ENCODE measurements at regions not wholly inside any gene's neighbourhood (a gene's known extent, or its start where the extent isn't known, plus 50 kb on each side); places are given as distances from the start of the nearest gene placed in this dataset.
"Not testable (repeated sequence)": the region's sequence is repeated elsewhere in the genome, so short reads cannot be mapped to it uniquely, and the experiment has no call there.

DNA sequence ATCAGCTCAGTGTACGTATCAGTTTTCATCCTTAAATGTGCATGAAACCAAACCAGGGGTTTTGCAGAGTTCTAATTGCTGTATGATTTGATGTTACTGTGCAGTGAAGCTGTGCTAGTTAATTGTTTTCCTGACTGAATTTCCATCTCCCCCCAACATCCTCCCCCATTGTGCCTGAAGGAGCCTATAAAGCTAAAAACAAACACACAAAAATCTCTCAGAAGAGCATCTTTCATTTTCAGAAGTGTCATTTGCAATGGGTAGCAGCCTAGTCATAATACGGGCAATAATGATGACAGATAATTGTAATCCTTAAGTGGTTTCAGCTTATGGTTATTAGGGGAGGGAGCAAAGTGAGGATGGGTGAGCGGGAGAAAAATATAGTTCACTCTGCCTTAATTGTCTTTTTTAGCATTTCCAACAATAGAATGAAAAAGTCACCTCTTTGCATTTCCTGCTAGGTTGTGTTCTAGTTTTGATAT is 207.9 kb upstream of the TBL1XR1 start:
- TF ChIP-seq, protein P1, sequence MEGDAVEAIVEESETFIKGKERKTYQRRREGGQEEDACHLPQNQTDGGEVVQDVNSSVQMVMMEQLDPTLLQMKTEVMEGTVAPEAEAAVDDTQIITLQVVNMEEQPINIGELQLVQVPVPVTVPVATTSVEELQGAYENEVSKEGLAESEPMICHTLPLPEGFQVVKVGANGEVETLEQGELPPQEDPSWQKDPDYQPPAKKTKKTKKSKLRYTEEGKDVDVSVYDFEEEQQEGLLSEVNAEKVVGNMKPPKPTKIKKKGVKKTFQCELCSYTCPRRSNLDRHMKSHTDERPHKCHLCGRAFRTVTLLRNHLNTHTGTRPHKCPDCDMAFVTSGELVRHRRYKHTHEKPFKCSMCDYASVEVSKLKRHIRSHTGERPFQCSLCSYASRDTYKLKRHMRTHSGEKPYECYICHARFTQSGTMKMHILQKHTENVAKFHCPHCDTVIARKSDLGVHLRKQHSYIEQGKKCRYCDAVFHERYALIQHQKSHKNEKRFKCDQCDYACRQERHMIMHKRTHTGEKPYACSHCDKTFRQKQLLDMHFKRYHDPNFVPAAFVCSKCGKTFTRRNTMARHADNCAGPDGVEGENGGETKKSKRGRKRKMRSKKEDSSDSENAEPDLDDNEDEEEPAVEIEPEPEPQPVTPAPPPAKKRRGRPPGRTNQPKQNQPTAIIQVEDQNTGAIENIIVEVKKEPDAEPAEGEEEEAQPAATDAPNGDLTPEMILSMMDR (conservative IDR thresholded peaks at IDR 0.05; ENCODE audit: low read depth, low read length) = no peak
- H3K4me3 ChIP-seq (ENCODE audit: low read depth, low read length) = no peak overlapping the region
- DNase-seq (ENCODE audit: low read depth) = no peak

DNA sequence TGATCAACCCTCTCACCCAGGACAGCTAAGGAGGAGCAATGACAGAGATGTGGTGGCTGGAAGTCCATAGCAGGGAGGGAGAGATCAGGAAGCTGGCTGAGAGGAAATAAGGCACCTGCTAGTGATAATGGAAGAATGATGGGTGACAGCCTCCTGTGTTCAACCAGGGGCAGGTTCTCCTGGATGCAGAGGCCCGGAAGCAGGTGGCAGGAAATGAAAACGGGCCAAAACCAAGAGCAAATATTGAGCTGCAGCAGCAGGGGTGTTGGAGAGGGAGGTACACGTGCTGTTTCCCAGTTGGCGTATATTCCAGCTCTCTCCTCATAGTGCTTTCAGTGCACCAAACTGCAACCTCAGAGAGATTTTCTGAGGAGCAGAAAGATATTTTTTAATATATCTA is 213.4 kb upstream of the TBL1XR1 start:
- DNase-seq (ENCODE audit: low read depth) = no peak
- no peak overlapping the region for H3K4me3 ChIP-seq (ENCODE audit: low read depth, low read length)
- TF ChIP-seq, protein P1 (conservative IDR thresholded peaks at IDR 0.05; ENCODE audit: low read depth, low read length) = no peak

DNA sequence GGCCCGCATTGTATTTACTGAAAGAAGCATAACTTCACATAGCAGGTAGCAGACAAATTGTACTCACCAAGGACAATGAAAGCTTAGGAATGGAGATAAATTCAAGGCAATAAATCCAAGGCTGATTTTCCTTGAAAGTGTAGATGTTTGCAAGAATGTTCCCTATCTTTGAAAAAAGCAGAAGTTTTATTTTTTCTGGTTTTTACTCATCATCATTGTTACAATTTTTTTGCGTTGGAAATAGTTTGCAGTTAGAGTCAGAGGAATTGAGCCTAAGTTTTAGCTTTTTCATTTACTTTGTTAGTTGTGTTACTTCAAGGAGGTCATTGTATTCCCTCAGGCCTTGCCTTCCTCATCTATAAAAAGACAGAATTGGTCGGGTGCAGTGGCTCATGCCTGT is 213.9 kb upstream of the TBL1XR1 start:
- H3K4me3 ChIP-seq (ENCODE audit: low read depth, low read length) = no peak overlapping the region
- no peak for DNase-seq (ENCODE audit: low read depth)
- TF ChIP-seq, protein P1 (conservative IDR thresholded peaks at IDR 0.05; ENCODE audit: low read depth, low read length) = no peak

DNA sequence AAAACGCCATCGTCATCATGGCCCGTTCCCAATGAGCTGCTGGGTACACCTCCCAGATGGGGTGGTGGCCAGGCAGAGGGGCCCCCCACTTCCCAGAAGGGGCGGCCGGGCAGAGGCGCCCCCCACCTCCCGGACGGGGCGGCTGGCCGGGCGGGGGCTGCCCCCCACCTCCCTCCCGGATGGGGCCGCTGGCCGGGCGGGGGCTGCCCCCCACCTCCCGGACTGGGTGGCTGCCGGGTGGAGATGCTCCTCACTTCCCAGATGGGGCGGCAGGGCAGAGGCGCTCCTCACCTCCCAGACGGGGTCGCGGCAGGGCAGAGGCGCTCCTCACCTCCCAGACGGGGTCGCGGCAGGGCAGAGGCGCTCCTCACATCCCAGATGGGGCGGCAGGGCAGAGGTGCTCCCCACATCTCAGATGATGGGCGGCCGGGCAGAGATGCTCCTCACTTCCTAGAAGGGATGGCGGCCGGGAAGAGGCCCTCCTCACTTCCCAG is 215.4 kb upstream of the TBL1XR1 start:
- DNase-seq (ENCODE audit: low read depth); H3K4me3 ChIP-seq (ENCODE audit: low read depth, low read length): not testable (repeated sequence)

DNA sequence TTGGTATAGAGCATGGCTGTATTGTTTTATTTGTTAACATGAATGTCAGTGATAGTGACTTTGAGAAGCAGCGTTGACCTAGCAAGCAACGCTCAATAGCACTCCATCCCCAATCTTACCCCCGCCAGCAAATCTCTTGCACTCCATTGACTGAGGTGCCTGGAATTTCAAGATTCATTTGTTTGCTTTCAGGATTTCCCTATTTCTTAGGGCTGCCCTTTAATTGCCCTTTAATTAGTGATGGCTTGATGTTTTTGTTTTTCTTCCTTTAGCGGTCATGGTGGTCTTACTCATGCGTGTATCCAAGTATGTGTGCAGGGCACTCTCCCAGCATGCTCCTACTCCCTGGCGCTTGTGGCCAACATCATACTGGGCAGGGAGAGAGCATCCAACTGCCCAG is 216.8 kb upstream of the TBL1XR1 start:
- no peak for DNase-seq (ENCODE audit: low read depth)
- no peak overlapping the region for H3K4me3 ChIP-seq (ENCODE audit: low read depth, low read length)
- TF ChIP-seq, protein P1 (conservative IDR thresholded peaks at IDR 0.05; ENCODE audit: low read depth, low read length) = no peak

DNA sequence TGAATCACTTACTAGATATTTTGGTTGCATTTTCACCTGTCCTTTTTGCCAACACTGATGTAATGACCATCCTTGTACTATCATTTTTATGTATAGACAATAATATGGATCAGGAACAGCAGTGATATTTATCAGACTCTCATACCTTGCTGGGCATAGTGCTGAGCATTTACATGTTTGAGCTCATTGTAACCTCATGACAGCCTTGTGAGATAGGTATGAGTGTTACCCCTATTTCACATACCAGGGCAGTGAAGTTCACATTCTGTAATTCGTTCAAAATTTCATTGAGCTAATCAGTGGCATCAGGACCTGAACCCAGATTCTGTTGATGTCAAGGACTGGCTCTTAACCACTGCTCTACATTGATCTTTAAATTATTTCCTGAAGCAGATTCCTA is 221.5 kb upstream of the TBL1XR1 start:
- no peak overlapping the region for H3K4me3 ChIP-seq (ENCODE audit: low read depth, low read length)
- TF ChIP-seq, protein P1 (conservative IDR thresholded peaks at IDR 0.05; ENCODE audit: low read depth, low read length) = no peak
- no peak for DNase-seq (ENCODE audit: low read depth)

DNA sequence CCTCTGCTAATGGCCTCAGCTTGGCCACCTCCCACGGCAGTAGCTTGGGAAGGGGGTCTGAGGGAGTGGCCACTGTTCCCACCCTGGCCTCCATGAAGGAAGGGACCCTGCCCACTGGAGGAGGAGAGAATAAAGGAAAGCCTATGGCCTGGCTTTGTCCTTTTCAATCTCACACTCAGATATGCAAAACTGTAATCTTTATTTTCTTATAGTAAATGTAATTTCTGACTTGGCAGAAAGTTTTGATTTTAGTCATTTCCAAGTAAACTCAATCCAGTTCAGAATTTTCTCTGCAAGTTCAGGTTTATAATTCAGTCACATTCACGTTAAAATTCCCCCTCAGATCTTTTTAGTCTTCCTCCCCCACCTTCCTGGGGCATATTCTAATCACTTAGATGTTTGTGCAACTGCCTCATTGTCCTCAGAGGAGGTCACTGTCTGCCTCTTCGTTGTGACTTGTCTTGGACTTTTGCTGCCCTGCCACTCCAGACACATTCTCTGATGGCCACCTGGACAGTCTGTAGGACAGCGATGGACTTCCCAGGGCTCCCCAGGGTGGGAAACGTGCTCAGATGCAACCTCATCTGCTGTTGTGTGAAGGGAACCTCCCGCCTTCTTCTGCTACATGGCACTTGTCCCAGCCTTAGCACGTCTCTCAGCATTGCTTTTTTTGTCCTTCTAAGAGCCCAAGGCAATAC is 222.8 kb upstream of the TBL1XR1 start:
- no peak overlapping the region for H3K4me3 ChIP-seq (ENCODE audit: low read depth, low read length)
- TF ChIP-seq, protein P1 (conservative IDR thresholded peaks at IDR 0.05; ENCODE audit: low read depth, low read length) = no peak
- DNase-seq (ENCODE audit: low read depth) = no peak

Measured in choroid plexus epithelial cell (primary cell).